22Rv1 (cell line): ENCODE measurements at regions not wholly inside any gene's neighbourhood (a gene's known extent, or its start where the extent isn't known, plus 50 kb on each side); places are given as distances from the start of the nearest gene placed in this dataset.
"Not testable (repeated sequence)": the region's sequence is repeated elsewhere in the genome, so short reads cannot be mapped to it uniquely, and the experiment has no call there.

Experiments used
- H3K27ac ChIP-seq: fragments of 450-650 bp; 2 replicates; pipeline ENCODE4 v1.5.1; 2017
- CTCF ChIP-seq: fragments of 450-650 bp; IDR thresholded peaks from 2 replicates; pipeline ENCODE4 v1.5.1; 2017; ENCODE audit warnings: mild to moderate bottlenecking
- ZFX ChIP-seq: fragments of 450-650 bp; IDR thresholded peaks from 2 replicates; pipeline ENCODE4 v1.6.1; 2017; ENCODE audit warnings: antibody characterized with exemption, borderline replicate concordance

DNA sequence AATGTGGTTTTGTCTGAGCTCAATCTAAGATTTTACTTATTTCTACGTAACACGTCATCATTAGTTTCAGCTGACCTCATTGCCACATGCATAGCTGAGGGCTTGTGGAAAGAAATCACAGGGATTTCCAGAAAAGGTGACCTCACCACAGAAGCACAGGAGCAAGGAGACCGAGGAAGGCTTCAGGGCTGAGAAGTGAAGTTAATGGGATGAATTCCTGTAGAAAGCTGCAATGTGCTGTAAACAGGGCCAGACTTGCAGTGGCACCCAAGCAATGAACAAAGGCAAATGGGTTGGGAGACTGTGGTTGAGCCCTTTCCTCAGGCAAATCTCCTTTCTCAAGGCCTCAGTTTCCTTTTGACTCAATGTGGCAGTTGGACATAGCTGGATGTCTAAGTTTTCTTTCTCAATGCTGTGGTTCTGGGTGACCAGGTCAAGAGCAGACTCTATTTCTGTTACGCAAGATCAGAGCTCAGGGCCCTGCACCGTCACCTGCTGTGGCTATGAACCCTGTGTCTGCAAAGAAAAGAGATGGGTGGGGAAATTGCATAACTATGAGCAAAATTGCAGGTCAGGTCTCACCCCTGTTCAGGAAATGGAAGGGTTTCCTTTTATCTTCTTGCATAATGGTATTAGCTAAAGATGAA, 252.2 kb upstream of the TBL1XR1 start:
- no peak for TF ChIP-seq CTCF
- no peak for TF ChIP-seq ZFX
- no peak overlapping the region for H3K27ac ChIP-seq

GRCh38 chr3:177451301-177451750, 254.0 kb upstream of the TBL1XR1 start:
- TF ChIP-seq ZFX = no peak
- H3K27ac ChIP-seq = no peak overlapping the region

DNA sequence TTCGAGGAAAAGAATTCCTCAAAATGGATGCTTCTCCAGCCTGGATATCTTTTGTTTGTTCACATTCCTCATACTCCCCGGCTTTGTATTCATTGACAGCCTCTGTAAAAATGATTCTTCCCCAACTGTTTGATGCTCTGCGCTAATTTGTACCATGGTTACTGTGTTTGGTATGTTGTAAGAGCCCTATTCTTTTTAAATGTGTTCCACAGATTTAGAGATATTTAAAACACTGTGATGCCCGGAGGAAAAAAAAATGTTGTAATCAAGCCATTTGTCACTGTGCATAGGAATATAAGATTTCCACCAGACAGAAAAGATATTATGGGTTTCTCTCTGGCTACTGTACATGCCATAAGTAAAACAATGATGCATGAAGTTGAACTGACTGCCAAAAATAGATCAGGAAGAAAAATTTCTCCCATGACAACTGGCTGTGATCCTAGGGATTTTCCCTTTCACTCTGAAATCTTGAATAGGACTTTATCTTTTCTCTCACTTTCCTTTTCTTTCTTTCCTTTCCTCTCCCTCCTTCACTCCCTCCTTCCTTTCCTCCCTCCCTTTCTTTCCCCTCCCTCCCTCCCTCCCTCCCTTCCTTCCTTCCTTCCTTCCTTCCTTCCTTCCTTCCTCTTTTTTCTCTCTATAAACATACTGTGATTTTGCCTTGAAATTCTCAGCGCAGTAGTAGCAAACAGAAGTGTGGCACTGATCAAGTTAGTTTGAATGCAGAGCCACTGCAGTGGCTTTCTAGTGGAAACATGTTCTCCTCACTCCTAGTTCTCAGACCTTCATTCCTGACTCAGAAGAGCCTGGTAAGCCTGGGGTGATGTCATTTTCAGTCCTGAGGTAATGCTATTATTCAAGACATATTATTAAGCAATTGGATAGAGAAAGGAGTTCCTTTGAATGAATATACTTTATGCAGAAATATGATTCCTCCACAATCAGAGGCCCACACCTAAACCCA, 254.9 kb upstream of the TBL1XR1 start:
- TF ChIP-seq CTCF (no peak), ZFX (no peak)
- no peak overlapping the region for H3K27ac ChIP-seq

DNA sequence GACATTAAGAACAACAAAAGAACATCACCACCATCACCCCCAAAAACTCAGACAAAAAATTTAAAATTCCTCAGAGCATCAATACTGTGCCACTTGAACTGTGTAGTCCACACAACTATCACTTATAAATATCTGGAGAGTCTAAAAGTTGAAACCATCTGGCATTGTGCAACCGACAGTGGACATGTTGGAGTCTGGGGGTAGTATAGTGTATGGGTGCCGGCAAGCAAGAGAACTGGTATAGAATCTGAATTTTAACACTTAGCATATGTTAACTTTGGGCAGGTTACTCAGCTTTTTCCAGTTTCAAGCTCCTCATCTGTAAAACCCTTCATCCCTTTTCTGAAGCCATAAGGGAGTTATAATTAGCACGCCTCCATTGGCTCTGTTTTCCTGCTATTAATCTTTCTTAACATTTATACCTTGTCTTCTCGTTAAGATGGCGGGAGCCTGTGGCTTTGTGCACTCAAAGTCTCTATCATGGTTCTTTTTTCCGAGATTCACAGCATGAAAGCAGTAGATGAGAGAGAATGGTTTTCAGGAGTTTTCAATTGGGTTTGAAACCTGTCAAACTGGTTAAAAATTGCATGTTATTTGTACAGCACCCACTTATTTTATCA, 255.7 kb upstream of the TBL1XR1 start:
- TF ChIP-seq ZFX (no peak), CTCF (no peak)
- H3K27ac ChIP-seq = no peak overlapping the region

- no peak for TF ChIP-seq ZFX
- TF ChIP-seq CTCF = no peak
These were observed 256.2 kb upstream of the TBL1XR1 start for GRCh38 chr3:177453451-177453844.

DNA sequence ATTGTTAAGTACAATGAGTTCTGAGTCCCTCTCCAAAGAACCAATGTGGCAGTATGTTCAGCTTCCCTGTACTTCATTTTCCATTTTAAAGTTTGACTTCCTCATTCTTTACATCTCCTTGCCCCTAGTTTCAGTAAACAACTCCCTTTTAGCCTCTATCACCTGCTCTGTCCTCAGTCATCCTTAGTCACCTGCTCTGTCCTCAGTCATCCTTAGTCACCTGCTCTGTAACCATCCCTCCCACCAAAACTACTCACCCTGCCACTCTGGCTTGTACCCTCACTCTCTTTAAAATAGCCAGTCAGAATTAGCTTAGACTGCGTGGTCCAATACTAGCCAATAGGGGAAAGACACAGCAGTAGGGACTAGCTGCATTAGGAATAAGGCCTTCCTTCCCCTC, 259.9 kb upstream of the TBL1XR1 start:
- not testable (repeated sequence) for H3K27ac ChIP-seq

More at GRCh38 chr3:177453451-177453844, 256.2 kb upstream of the TBL1XR1 start:
- H3K27ac ChIP-seq = no peak overlapping the region

- TF ChIP-seq ZFX (no peak), CTCF (no peak)
- no peak overlapping the region for H3K27ac ChIP-seq
These were observed 262.1 kb upstream of the TBL1XR1 start for GRCh38 chr3:177459401-177459800.

- TF ChIP-seq ZFX = no peak
- TF ChIP-seq CTCF = no peak
- H3K27ac ChIP-seq = no peak overlapping the region
These were observed 262.8 kb upstream of the TBL1XR1 start for GRCh38 chr3:177460047-177460446.
